Activated CD4-positive, alpha-beta memory T cell treated with anti-CD3 and anti-CD28 coated beads for 36 hours (primary cell): ENCODE measurements at regions not wholly inside any gene's neighbourhood (a gene's known extent, or its start where the extent isn't known, plus 50 kb on each side); places are given as distances from the start of the nearest gene placed in this dataset.

Experiments used
- CTCF ChIA-PET: fragments of 350-600 bp; sonication (Branson Sonifier 250); formaldehyde crosslinking; loops from one replicate; lab custom pipeline; 2021; ENCODE audit warnings: antibody characterized with exemption, inconsistent platforms; lab: Charles Lee
- POLR2A ChIA-PET: fragments of 350-600 bp; sonication (Branson Sonifier 250); formaldehyde crosslinking; loops from one replicate; lab custom pipeline; 2021; ENCODE audit warnings: antibody characterized with exemption; lab: Charles Lee
- DNase-seq: peaks from one replicate; pipeline ENCODE4 v3.0.0-alpha.2; 2020
- H3K27ac Mint-ChIP-seq: one replicate; pipeline ENCODE4 v1.8.0; 2021; ENCODE audit warnings: mixed read lengths
- H3K27me3 Mint-ChIP-seq: one replicate; pipeline ENCODE4 v1.8.0; 2021; ENCODE audit warnings: mixed read lengths
- H3K36me3 Mint-ChIP-seq: one replicate; pipeline ENCODE4 v1.8.0; 2021; ENCODE audit warnings: mixed read lengths
- H3K4me1 Mint-ChIP-seq: one replicate; pipeline ENCODE4 v1.8.0; 2021; ENCODE audit warnings: low read depth, mixed read lengths
- H3K4me3 Mint-ChIP-seq: one replicate; pipeline ENCODE4 v1.8.0; 2021; ENCODE audit warnings: mild to moderate bottlenecking, mixed read lengths
- H3K9me3 Mint-ChIP-seq: one replicate; pipeline ENCODE4 v1.8.0; 2021; ENCODE audit warnings: mixed read lengths
- intact Hi-C: fragments of 100-400 bp; cut with micrococcal nuclease; formaldehyde crosslinking; loops from one replicate; pipeline ENCODE4 v1.15.1; 2023

DNA sequence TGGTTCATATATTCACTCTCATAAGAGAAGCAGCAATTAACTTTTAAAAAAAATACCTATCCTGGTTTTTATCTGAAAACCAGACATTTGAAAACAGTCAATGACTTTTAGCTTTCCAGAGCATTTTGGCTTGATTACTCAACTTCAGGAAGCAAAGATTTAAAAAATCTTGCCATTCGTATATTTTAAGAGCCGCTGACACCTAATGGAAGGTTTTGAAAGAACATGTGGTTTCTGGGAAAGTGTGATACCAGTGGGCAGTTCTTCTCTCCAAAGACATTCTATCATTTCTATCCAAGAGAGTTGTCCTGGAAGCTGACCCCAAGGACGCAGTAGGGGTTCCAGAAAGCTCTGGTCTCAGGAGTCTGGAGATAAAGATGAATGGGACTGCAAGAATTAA is 234.7 kb downstream of the TTC32 start:
- ChIA-PET CTCF (interaction anchor here (0.6 kb wide), 1 partner anchor 55 kb away, joined by 3 read pairs; no protein-coding TSS in a partner anchor), POLR2A (no interaction called here)

GRCh38 chr2:19664646-19665045 is 237.1 kb downstream of the TTC32 start:
- Mint-ChIP-seq H3K4me3 (no peak overlapping the region), H3K36me3 (no peaks in the 10 kb centered on the region), H3K27me3 (peaks cover 5% of the 10 kb centered on the region), H3K27ac (no peak overlapping the region), H3K4me1 (no peaks in the 10 kb centered on the region), H3K9me3 (no peaks in the 10 kb centered on the region)
- intact Hi-C loops = no loop called here
- DNase-seq = no peak
- ChIA-PET CTCF (no interaction called here), POLR2A (no interaction called here)

More for the DNA sequence above, 234.7 kb downstream of the TTC32 start:
- DNase-seq = no peak
- H3K27ac Mint-ChIP-seq = no peak overlapping the region
- intact Hi-C loops = no loop called here
- H3K9me3 Mint-ChIP-seq = no peaks in the 10 kb centered on the region
- H3K36me3 Mint-ChIP-seq = no peaks in the 10 kb centered on the region
- no peaks in the 10 kb centered on the region for H3K4me1 Mint-ChIP-seq
- peaks cover 7% of the 10 kb centered on the region for H3K27me3 Mint-ChIP-seq
- H3K4me3 Mint-ChIP-seq = no peak overlapping the region

GRCh38 chr2:19659024-19659792 is 242.6 kb downstream of the TTC32 start:
- Mint-ChIP-seq H3K36me3 (no peaks in the 10 kb centered on the region), H3K9me3 (no peaks in the 10 kb centered on the region), H3K27ac (no peak overlapping the region), H3K4me1 (no peaks in the 10 kb centered on the region), H3K27me3 (peaks cover 5% of the 10 kb centered on the region), H3K4me3 (no peak overlapping the region)
- POLR2A ChIA-PET = no interaction called here
- DNase-seq = no peak
- CTCF ChIA-PET = no interaction called here
- intact Hi-C loops = no loop called here

DNA sequence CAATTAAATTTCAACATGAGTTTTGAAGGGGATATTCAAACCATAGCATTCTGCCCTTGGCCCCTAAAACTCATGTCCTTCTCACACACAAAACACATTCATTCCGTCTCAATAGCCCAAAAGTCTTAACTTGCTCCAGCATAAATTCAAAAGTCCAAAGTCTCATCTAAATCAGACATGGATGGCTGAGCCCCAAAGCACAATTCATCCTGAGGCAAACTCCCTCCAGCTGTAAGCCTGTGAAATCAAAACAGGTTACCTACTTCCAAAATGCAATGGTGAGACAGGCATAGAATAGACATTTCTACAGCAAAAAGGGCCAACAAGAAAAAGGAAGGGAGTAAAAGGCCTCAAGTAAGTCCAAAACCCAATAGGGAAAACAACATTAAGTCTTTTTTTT is 245.8 kb downstream of the TTC32 start:
- Mint-ChIP-seq H3K27ac (no peak overlapping the region), H3K27me3 (no peaks in the 10 kb centered on the region), H3K36me3 (no peaks in the 10 kb centered on the region), H3K4me3 (no peak overlapping the region), H3K9me3 (no peaks in the 10 kb centered on the region), H3K4me1 (no peaks in the 10 kb centered on the region)
- intact Hi-C loops = no loop called here
- DNase-seq = no peak
- POLR2A ChIA-PET = no interaction called here
- CTCF ChIA-PET = no interaction called here

GRCh38 chr2:19654310-19655090 is 247.3 kb downstream of the TTC32 start:
- H3K9me3 Mint-ChIP-seq = no peaks in the 10 kb centered on the region
- DNase-seq = no peak
- intact Hi-C loops = no loop called here
- no peak overlapping the region for H3K27ac Mint-ChIP-seq
- H3K4me3 Mint-ChIP-seq = no peak overlapping the region
- H3K27me3 Mint-ChIP-seq = no peaks in the 10 kb centered on the region
- ChIA-PET CTCF (no interaction called here), POLR2A (no interaction called here)
- H3K36me3 Mint-ChIP-seq = no peaks in the 10 kb centered on the region
- H3K4me1 Mint-ChIP-seq = no peaks in the 10 kb centered on the region

- Mint-ChIP-seq H3K27me3 (no peaks in the 10 kb centered on the region), H3K36me3 (no peaks in the 10 kb centered on the region), H3K27ac (no peak overlapping the region), H3K4me1 (no peaks in the 10 kb centered on the region), H3K9me3 (no peaks in the 10 kb centered on the region), H3K4me3 (no peak overlapping the region)
- CTCF ChIA-PET = no interaction called here
- intact Hi-C loops = no loop called here
- POLR2A ChIA-PET = no interaction called here
- no peak for DNase-seq
These were observed 248.3 kb downstream of the TTC32 start for GRCh38 chr2:19653509-19653908.

GRCh38 chr2:19652811-19653210 is 249.0 kb downstream of the TTC32 start:
- ChIA-PET POLR2A (no interaction called here), CTCF (no interaction called here)
- H3K4me3 Mint-ChIP-seq = no peak overlapping the region
- no peaks in the 10 kb centered on the region for H3K4me1 Mint-ChIP-seq
- DNase-seq = no peak
- no peaks in the 10 kb centered on the region for H3K27me3 Mint-ChIP-seq
- no peaks in the 10 kb centered on the region for H3K9me3 Mint-ChIP-seq
- intact Hi-C loops = no loop called here
- H3K36me3 Mint-ChIP-seq = no peaks in the 10 kb centered on the region
- no peak overlapping the region for H3K27ac Mint-ChIP-seq

- no peak overlapping the region for H3K4me3 Mint-ChIP-seq
- no peaks in the 10 kb centered on the region for H3K36me3 Mint-ChIP-seq
- H3K27ac Mint-ChIP-seq = no peak overlapping the region
- no peaks in the 10 kb centered on the region for H3K27me3 Mint-ChIP-seq
- DNase-seq = no peak
- H3K4me1 Mint-ChIP-seq = no peaks in the 10 kb centered on the region
- ChIA-PET POLR2A (no interaction called here), CTCF (interaction anchor here (0.7 kb wide), 1 partner anchor 1336 kb away, joined by 3 read pairs; no protein-coding TSS in a partner anchor)
- intact Hi-C loops = no loop called here
- H3K9me3 Mint-ChIP-seq = no peaks in the 10 kb centered on the region
These were observed 250.3 kb downstream of the TTC32 start for GRCh38 chr2:19651466-19651865.

- no peak for DNase-seq
- Mint-ChIP-seq H3K36me3 (no peaks in the 10 kb centered on the region), H3K4me3 (no peak overlapping the region), H3K4me1 (no peaks in the 10 kb centered on the region), H3K27ac (no peak overlapping the region), H3K9me3 (no peaks in the 10 kb centered on the region), H3K27me3 (no peaks in the 10 kb centered on the region)
- ChIA-PET CTCF (no interaction called here), POLR2A (no interaction called here)
- intact Hi-C loops = no loop called here
These were observed 251.9 kb downstream of the TTC32 start for GRCh38 chr2:19649785-19650380.

GRCh38 chr2:19649142-19649541 is 252.6 kb downstream of the TTC32 start:
- no peak for DNase-seq
- no peaks in the 10 kb centered on the region for H3K9me3 Mint-ChIP-seq
- ChIA-PET POLR2A (no interaction called here), CTCF (no interaction called here)
- H3K4me3 Mint-ChIP-seq = no peak overlapping the region
- no peaks in the 10 kb centered on the region for H3K4me1 Mint-ChIP-seq
- intact Hi-C loops = no loop called here
- no peak overlapping the region for H3K27ac Mint-ChIP-seq
- H3K27me3 Mint-ChIP-seq = no peaks in the 10 kb centered on the region
- no peaks in the 10 kb centered on the region for H3K36me3 Mint-ChIP-seq

GRCh38 chr2:19648583-19648982 is 253.2 kb downstream of the TTC32 start:
- Mint-ChIP-seq H3K27me3 (no peaks in the 10 kb centered on the region), H3K4me1 (no peaks in the 10 kb centered on the region), H3K9me3 (no peaks in the 10 kb centered on the region), H3K27ac (no peak overlapping the region), H3K36me3 (no peaks in the 10 kb centered on the region), H3K4me3 (no peak overlapping the region)
- ChIA-PET CTCF (no interaction called here), POLR2A (no interaction called here)
- DNase-seq = no peak
- intact Hi-C loops = no loop called here

DNA sequence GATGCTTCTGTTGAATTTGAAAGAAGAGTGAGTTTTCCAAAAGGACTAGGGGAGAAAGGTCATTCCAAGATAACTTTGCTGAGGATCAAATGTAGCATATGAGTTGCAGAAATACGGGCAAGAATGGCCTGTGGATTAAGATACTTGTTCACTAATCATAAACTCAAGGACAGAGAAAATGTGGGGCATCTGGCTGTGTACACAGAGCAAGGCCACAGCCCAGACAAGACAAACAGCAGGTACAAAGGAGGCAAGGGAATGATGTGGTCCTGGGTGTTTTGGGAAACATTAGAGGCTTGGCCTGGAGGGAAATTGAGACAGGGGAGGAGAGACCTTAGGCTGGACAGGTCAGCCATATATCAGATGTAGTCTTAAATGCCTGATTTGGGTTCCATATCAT is 254.8 kb downstream of the TTC32 start:
- ChIA-PET CTCF (no interaction called here), POLR2A (no interaction called here)
- no peak overlapping the region for H3K4me3 Mint-ChIP-seq
- H3K36me3 Mint-ChIP-seq = no peaks in the 10 kb centered on the region
- no peak overlapping the region for H3K27ac Mint-ChIP-seq
- H3K4me1 Mint-ChIP-seq = no peaks in the 10 kb centered on the region
- no peak for DNase-seq
- no peaks in the 10 kb centered on the region for H3K27me3 Mint-ChIP-seq
- intact Hi-C loops = no loop called here
- no peaks in the 10 kb centered on the region for H3K9me3 Mint-ChIP-seq
